ENCODE measurements at regions not wholly inside any gene's neighbourhood (a gene's known extent, or its start where the extent isn't known, plus 50 kb on each side); places are given as distances from the start of the nearest gene placed in this dataset.
A peak's percentile ranks its signal among the peaks of the same experiment; 100 is the strongest.

GRCh38 chr2:14143435-14143834 lies 489.1 kb upstream of the LRATD1 start:
- H3K4me3 ChIP-seq (replicated peaks; ENCODE audit: low read depth, low read length), result no peak overlapping the region
- no peak for DNase-seq (ENCODE audit: low read depth)
- TF ChIP-seq CTCF (IDR thresholded peaks at IDR 0.05; ENCODE audit: low read length, missing control alignments), result no peak

- peak; percentile 5 for DNase-seq (ENCODE audit: low read depth)
- H3K4me3 ChIP-seq (replicated peaks; ENCODE audit: low read depth, low read length), result no peak overlapping the region
- no peak for TF ChIP-seq CTCF (IDR thresholded peaks at IDR 0.05; ENCODE audit: low read length, missing control alignments)
Measured at GRCh38 chr2:14148216-14148615, 484.3 kb upstream of the LRATD1 start.

- no peak for TF ChIP-seq CTCF (IDR thresholded peaks at IDR 0.05; ENCODE audit: low read length, missing control alignments)
- H3K4me3 ChIP-seq (replicated peaks; ENCODE audit: low read depth, low read length), result no peak overlapping the region
- no peak for DNase-seq (ENCODE audit: low read depth)
Measured at GRCh38 chr2:14157816-14158215, 474.7 kb upstream of the LRATD1 start.

- DNase-seq (ENCODE audit: low read depth), result no peak
- TF ChIP-seq CTCF (IDR thresholded peaks at IDR 0.05; ENCODE audit: low read length, missing control alignments), result no peak
- no peak overlapping the region for H3K4me3 ChIP-seq (replicated peaks; ENCODE audit: low read depth, low read length)
Measured at GRCh38 chr2:14180333-14180732, 452.2 kb upstream of the LRATD1 start.

- no peak for DNase-seq (ENCODE audit: low read depth)
- no peak overlapping the region for H3K4me3 ChIP-seq (replicated peaks; ENCODE audit: low read depth, low read length)
- no peak for TF ChIP-seq CTCF (IDR thresholded peaks at IDR 0.05; ENCODE audit: low read length, missing control alignments)
Measured at GRCh38 chr2:14182227-14182946, 450.1 kb upstream of the LRATD1 start.

- TF ChIP-seq CTCF (IDR thresholded peaks at IDR 0.05; ENCODE audit: low read length, missing control alignments), result no peak
- DNase-seq (ENCODE audit: low read depth), result no peak
- H3K4me3 ChIP-seq (replicated peaks; ENCODE audit: low read depth, low read length), result no peak overlapping the region
Measured at GRCh38 chr2:14185906-14186305, 446.6 kb upstream of the LRATD1 start.

GRCh38 chr2:14188446-14188845 lies 444.1 kb upstream of the LRATD1 start:
- no peak for TF ChIP-seq CTCF (IDR thresholded peaks at IDR 0.05; ENCODE audit: low read length, missing control alignments)
- DNase-seq (ENCODE audit: low read depth), result no peak
- H3K4me3 ChIP-seq (replicated peaks; ENCODE audit: low read depth, low read length), result no peak overlapping the region
